ENCODE measurements at regions not wholly inside any gene's neighbourhood (a gene's known extent, or its start where the extent isn't known, plus 50 kb on each side); places are given as distances from the start of the nearest gene placed in this dataset.

GRCh38 chr18:27242392-27243047 lies 57.4 kb upstream of the CHST9 start:
- TF ChIP-seq CTCF (IDR thresholded peaks at IDR 0.05) (no peak), EZH2 (IDR thresholded peaks at IDR 0.05) (no peak)
